Uterus (tissue), 3 donors: ENCODE measurements at regions not wholly inside any gene's neighbourhood (a gene's known extent, or its start where the extent isn't known, plus 50 kb on each side); places are given as distances from the start of the nearest gene placed in this dataset.

Experiments
- DNase-seq, 2 donors: peaks; one replicate each; pipeline ENCODE4 v3.0.0-alpha.2; 2019 to 2020
- H3K27ac ChIP-seq, 2 donors: fragments of 200-600 bp; sonication (generic); 1 replicate in 1 of 2; 2 replicates in 1 of 2; pipeline ENCODE4 v1.5.1; 2016 to 2018
- H3K27me3 ChIP-seq, 2 donors: fragments of 200-600 bp; sonication (generic); one replicate each; pipeline ENCODE4 v1.5.1; 2018 to 2019; ENCODE audit warnings: control low read depth in 1 of 2
- H3K36me3 ChIP-seq, 2 donors: fragments of 200-600 bp; sonication (generic); one replicate each; pipeline ENCODE4 v1.5.1; 2019; ENCODE audit warnings: control low read depth in 1 of 2
- H3K4me1 ChIP-seq, 2 donors: fragments of 200-600 bp; sonication (generic); one replicate each; pipeline ENCODE4 v1.5.1; 2018 to 2019; ENCODE audit warnings: control low read depth in 1 of 2
- H3K4me3 ChIP-seq, 2 donors: fragments of 200-600 bp; sonication (generic); 1 replicate in 1 of 2; 2 replicates in 1 of 2; pipeline ENCODE4 v1.5.1; 2018 to 2019; ENCODE audit warnings: mild to moderate bottlenecking in 1 of 2
- H3K9me3 ChIP-seq, 2 donors: fragments of 200-600 bp; sonication (generic); one replicate each; pipeline ENCODE4 v1.5.1; 2019; ENCODE audit warnings: control low read depth in 1 of 2
- POLR2A ChIP-seq, 2 donors: fragments of 450-650 bp; IDR thresholded peaks; one replicate each; pipeline ENCODE4 v1.6.1; 2016; ENCODE audit warnings: antibody characterized with exemption in 2 of 2, mild to moderate bottlenecking in 1 of 2, moderate library complexity in 1 of 2
- intact Hi-C: fragments of 100-400 bp; cut with DNase I; formaldehyde crosslinking; loops from one replicate; pipeline ENCODE4 v1.15.1; 2023; ENCODE audit warnings: low total_unique reads
- TF ChIP-seq, protein P1 (sequence below), 4 experiments: fragments of 200-600 bp in 2 of 4; fragments of 450-650 bp in 2 of 4; sonication (generic) in 2 of 4; IDR thresholded peaks; one replicate each; pipeline ENCODE4 v1.5.1; 2016 to 2019; ENCODE audit warnings: antibody characterized with exemption in 4 of 4, mild to moderate bottlenecking in 2 of 4, moderate library complexity in 1 of 4
- donor health status: DM: yes; HTN: yes; CAD: no.

DNA sequence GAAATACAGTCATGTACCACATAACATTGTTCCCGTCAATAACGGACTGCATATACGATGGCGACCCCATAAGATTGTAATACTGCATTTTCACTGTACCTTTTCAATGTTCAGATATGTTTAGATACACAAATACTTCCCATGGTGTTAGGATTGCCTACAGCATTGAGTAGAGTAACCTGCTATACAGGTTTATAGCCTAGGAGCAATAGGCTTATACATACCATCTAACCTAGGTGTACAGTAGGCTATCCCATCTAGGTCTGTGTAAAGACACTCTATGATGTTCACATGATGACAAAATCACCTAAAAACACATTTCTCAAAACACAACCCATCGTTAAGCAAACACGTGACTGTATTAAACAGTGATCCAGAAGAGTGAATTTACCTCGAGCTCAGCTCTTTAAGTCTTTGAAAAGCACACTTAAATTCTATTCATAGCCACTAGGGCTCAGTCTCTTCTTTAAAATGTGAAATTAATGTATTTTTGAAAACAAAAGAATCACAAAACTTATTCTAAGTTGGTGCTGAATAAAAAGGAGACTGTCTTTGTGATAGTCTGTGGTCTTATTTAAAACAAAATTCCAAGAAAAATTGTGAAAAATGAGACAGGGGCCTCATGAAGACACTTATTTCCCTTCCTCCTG lies 239.1 kb upstream of the ARID2 start:
- DNase-seq = no peak
- H3K36me3 ChIP-seq = no peaks in the 10 kb centered on the region
- H3K4me3 ChIP-seq = no peak overlapping the region
- H3K4me1 ChIP-seq = no peaks in the 10 kb centered on the region
- H3K27me3 ChIP-seq = no peaks in the 10 kb centered on the region
- intact Hi-C loops = no loop called here
- TF ChIP-seq, protein P1, sequence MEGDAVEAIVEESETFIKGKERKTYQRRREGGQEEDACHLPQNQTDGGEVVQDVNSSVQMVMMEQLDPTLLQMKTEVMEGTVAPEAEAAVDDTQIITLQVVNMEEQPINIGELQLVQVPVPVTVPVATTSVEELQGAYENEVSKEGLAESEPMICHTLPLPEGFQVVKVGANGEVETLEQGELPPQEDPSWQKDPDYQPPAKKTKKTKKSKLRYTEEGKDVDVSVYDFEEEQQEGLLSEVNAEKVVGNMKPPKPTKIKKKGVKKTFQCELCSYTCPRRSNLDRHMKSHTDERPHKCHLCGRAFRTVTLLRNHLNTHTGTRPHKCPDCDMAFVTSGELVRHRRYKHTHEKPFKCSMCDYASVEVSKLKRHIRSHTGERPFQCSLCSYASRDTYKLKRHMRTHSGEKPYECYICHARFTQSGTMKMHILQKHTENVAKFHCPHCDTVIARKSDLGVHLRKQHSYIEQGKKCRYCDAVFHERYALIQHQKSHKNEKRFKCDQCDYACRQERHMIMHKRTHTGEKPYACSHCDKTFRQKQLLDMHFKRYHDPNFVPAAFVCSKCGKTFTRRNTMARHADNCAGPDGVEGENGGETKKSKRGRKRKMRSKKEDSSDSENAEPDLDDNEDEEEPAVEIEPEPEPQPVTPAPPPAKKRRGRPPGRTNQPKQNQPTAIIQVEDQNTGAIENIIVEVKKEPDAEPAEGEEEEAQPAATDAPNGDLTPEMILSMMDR (IDR thresholded peaks at IDR 0.05) = no peak
- no peak for TF ChIP-seq POLR2A (IDR thresholded peaks at IDR 0.05)
- H3K27ac ChIP-seq = no peak overlapping the region
- H3K9me3 ChIP-seq = no peaks in the 10 kb centered on the region

DNA sequence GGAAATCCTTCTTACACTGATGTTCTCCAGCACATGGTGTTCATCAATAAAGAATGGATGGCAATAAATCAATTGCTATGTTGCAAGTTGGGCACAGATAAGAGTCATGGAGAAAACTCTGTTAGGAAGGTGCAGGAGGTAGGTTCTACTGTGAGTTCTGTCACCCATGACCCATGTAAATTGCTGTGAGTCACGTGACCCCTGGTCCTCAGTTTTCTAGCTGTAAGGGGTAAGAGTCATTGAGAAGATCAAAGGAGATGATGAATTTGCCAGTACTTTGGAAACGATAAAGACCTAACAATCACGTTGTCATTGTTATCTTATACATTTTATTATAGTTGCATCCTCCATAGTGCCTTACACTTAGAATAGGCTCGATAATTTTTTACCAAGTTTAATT lies 235.2 kb upstream of the ARID2 start:
- intact Hi-C loops = no loop called here
- no peaks in the 10 kb centered on the region for H3K36me3 ChIP-seq
- no peaks in the 10 kb centered on the region for H3K9me3 ChIP-seq
- no peak overlapping the region for H3K27ac ChIP-seq
- no peaks in the 10 kb centered on the region for H3K27me3 ChIP-seq
- TF ChIP-seq, protein P1 (IDR thresholded peaks at IDR 0.05) = no peak
- TF ChIP-seq POLR2A (IDR thresholded peaks at IDR 0.05) = no peak
- H3K4me1 ChIP-seq = no peaks in the 10 kb centered on the region
- no peak overlapping the region for H3K4me3 ChIP-seq
- DNase-seq = no peak

DNA sequence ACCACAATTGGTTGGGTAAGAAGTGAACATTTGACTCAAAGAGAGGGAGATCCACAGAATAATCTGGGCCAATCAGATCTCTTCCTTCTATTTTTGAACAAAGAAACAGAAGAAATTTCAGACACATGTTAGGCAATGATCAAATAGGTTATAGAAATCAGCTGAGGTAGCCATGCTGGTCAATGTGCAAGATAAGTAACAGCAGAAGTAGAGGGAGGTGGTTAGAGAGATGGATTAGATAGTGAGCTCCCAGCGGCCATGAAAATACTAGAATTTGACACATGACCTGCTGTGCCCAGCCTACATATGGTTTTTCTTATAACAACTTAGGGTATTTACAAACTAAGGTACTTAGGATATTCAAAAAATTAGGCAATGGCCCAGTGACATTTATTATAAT lies 230.9 kb upstream of the ARID2 start:
- no peak for DNase-seq
- intact Hi-C loops = no loop called here

DNA sequence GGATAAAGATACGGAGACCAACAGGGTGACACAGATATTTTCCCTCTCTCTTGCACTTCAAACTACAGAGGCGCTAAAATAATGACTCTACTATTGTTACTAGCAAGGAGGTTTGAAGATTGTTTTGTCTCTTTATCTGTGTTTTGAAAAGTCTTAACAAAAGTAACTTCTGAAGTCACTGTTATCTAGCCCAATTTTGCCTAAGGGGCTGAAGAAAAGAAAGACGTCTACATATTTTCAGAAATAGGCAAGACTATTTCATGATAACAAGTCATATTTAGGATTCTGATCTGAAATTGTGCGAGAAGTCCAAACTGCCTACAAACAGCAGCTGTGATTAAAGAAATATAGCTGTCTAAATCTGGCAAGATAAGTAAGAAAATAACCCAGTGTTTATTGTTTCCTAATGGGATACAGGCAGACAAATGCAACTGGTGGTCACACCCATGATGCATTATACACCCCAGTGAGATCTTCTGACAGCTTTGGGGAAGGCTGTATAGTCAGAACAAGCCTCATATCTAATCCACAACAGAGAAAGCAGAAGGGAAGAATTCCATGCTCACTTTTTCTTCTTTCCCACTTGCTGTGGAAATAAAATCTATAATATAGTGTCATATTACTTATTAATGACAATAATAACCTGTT lies 226.9 kb upstream of the ARID2 start:
- Histone ChIP-seq H3K4me3 (no peak overlapping the region), H3K4me1 (no peaks in the 10 kb centered on the region), H3K27ac (no peak overlapping the region), H3K27me3 (no peaks in the 10 kb centered on the region), H3K36me3 (no peaks in the 10 kb centered on the region), H3K9me3 (peaks cover 0 to under 1% of the 10 kb centered on the region in 2 donors)
- TF ChIP-seq POLR2A (IDR thresholded peaks at IDR 0.05) = no peak
- TF ChIP-seq, protein P1 (IDR thresholded peaks at IDR 0.05) = no peak
- DNase-seq = no peak
- intact Hi-C loops = no loop called here

More for the DNA sequence above, 230.9 kb upstream of the ARID2 start:
- Histone ChIP-seq H3K36me3 (no peaks in the 10 kb centered on the region), H3K9me3 (no peaks in the 10 kb centered on the region), H3K27me3 (no peaks in the 10 kb centered on the region), H3K27ac (no peak overlapping the region), H3K4me3 (no peak overlapping the region), H3K4me1 (no peaks in the 10 kb centered on the region)
- TF ChIP-seq, protein P1 (IDR thresholded peaks at IDR 0.05) = no peak
- TF ChIP-seq POLR2A (IDR thresholded peaks at IDR 0.05) = no peak

DNA sequence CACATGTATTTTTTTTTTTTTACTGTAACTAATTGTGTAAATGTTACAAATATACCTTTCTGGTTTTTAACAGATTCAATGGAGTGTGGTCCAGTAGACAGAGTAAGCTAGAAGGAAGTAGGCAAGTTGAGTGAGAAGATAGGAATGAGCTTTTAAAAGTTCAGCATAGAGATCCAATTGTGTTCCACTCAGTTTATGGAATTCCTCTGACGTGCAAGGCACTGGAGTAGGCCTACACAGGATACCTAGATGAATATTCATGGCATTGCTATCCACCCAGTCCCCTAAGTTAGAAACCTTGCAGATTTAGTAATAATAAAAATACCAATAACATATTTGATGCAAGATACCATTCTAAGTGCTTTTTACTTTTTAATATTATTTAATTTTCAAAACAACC lies 225.6 kb upstream of the ARID2 start:
- no peaks in the 10 kb centered on the region for H3K4me1 ChIP-seq
- DNase-seq = no peak
- no peak overlapping the region for H3K27ac ChIP-seq
- TF ChIP-seq, protein P1 (IDR thresholded peaks at IDR 0.05) = no peak
- no peak for TF ChIP-seq POLR2A (IDR thresholded peaks at IDR 0.05)
- no peaks in the 10 kb centered on the region for H3K27me3 ChIP-seq
- no peak overlapping the region for H3K4me3 ChIP-seq
- no peaks in the 10 kb centered on the region for H3K36me3 ChIP-seq
- H3K9me3 ChIP-seq = peaks cover 0 to 3% of the 10 kb centered on the region in 2 donors
- intact Hi-C loops = no loop called here
